GM06990 (cell line): ENCODE measurements at regions not wholly inside any gene's neighbourhood (a gene's known extent, or its start where the extent isn't known, plus 50 kb on each side); places are given as distances from the start of the nearest gene placed in this dataset.

Experiments used
- DNase-seq: peaks from one replicate; pipeline ENCODE4 v3.0.0-alpha.2; 2011; ENCODE audit not compliant: insufficient read length; ENCODE audit errors: extremely low read depth
- H3K27me3 ChIP-seq: replicated peaks from 2 replicates; pipeline ENCODE4 v1.6.0; 2011; ENCODE audit warnings: low read length; ENCODE audit not compliant: control insufficient read depth, insufficient read depth
- H3K36me3 ChIP-seq: 2 replicates; pipeline ENCODE4 v1.5.1; 2011; ENCODE audit warnings: low read length; ENCODE audit not compliant: control insufficient read depth, insufficient read depth
- H3K4me3 ChIP-seq: replicated peaks from 2 replicates; pipeline ENCODE4 v1.5.1; 2011; ENCODE audit warnings: low read depth, mild to moderate bottlenecking, control low read depth, low read length
- TF ChIP-seq, protein P1 (sequence below): IDR thresholded peaks from 2 replicates; pipeline ENCODE4 v1.5.1; 2011; ENCODE audit warnings: low read length, control low read depth, mild to moderate bottlenecking, inconsistent platforms; ENCODE audit not compliant: insufficient read depth, poor library complexity, severe bottlenecking

DNA sequence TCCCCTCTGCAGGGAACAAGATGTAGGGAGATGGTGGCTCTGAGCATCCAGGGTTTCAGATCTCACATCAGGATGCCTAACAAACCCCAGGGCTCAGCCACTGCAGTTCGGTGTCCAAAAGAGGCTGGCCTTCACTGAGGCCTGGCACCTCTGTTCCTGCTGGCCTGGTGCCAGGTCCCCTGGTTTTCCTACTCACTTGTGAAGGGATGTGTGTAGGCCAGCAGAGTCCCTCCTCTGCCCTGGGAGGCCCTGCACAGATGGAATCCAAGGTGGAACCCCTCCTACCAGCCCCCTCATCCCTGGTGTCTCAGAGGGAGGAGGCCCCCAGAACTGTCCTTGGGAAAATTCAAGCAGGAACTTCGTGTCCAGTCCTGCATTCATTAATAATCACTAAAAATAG lies 260.6 kb downstream of the CCSER2 start:
- TF ChIP-seq, protein P1, sequence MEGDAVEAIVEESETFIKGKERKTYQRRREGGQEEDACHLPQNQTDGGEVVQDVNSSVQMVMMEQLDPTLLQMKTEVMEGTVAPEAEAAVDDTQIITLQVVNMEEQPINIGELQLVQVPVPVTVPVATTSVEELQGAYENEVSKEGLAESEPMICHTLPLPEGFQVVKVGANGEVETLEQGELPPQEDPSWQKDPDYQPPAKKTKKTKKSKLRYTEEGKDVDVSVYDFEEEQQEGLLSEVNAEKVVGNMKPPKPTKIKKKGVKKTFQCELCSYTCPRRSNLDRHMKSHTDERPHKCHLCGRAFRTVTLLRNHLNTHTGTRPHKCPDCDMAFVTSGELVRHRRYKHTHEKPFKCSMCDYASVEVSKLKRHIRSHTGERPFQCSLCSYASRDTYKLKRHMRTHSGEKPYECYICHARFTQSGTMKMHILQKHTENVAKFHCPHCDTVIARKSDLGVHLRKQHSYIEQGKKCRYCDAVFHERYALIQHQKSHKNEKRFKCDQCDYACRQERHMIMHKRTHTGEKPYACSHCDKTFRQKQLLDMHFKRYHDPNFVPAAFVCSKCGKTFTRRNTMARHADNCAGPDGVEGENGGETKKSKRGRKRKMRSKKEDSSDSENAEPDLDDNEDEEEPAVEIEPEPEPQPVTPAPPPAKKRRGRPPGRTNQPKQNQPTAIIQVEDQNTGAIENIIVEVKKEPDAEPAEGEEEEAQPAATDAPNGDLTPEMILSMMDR, result no peak
- DNase-seq, result no peak
- H3K27me3 ChIP-seq, result peaks cover 3% of the 10 kb centered on the region
- no peaks in the 10 kb centered on the region for H3K36me3 ChIP-seq
- H3K4me3 ChIP-seq, result no peak overlapping the region

DNA sequence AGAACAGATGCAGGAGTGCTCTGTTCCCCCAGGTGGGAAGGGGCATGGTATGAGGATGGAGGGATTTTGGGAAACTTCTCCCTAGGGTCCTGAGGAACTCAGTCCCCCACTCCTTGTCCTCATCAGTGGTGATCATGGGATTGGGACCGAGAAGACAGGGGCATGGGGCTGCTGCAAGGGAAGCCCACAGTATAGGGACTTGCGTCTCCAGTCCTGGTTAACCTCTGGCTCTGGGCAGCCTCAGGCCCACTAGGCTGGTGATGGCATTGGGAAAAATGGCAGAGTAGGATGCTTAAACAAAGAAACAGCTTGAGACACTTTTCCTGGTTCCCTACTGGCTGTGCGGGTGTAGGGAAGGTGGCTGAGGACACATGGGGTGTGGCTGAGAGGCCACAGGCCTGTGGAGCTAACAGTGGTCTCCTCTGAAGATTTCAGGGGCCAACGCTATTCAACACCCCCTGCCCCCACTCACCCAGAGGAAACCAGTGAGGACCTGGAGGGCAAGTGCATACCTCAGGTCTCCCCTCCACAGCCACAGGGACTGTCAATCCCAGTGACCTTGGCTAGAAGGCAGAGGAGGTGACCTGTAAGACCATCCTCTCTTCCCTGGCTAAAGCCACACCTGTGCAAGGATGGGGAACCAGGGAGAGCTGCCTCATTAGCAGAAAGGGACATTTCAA lies 261.3 kb downstream of the CCSER2 start:
- TF ChIP-seq, protein P1, result no peak
- no peak overlapping the region for H3K4me3 ChIP-seq
- H3K36me3 ChIP-seq, result no peaks in the 10 kb centered on the region
- no peak for DNase-seq
- peaks cover 3% of the 10 kb centered on the region for H3K27me3 ChIP-seq

DNA sequence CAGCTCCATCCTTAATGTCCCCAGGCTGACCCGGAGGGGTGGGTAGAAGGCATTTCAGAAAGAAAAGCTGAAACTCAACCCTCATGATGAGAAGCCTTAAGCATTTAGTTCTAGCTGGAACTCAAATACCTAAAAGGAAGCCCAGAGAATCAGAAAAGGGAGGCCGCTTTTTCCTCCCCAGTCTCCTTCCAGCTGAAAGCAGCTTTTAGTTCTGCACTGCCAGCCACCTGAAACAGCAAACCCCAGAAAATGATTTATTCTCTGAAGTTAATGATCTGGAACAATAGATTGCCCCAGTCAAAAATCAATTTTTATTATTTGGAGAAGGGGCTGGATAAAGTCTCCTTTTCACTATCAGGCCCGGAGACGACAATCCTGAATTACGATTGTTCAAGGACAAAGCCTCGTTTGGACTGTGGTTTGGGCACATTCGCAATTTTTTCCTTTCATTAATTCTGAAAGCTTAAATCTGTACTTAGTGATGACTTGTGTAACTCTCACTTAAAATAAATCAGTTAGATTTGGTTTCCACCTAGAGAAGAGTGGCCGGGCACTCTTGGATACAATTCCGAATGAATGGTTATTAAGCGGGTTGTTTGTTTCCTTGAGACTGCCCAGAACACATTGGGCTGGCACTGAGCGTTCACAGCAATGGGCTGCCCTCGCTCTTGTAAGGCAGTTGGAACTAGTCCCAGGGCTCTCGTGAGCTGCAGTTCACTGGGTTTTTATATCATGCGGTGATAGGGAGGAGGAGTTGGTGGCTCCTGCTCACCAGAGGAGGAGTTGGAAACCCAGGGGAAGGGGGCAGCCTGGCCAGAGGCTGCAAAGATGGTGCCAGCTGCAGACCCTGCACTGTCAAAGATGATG lies 262.2 kb downstream of the CCSER2 start:
- no peak for DNase-seq
- no peaks in the 10 kb centered on the region for H3K36me3 ChIP-seq
- peaks cover 2% of the 10 kb centered on the region for H3K27me3 ChIP-seq
- no peak overlapping the region for H3K4me3 ChIP-seq
- TF ChIP-seq, protein P1, result no peak

DNA sequence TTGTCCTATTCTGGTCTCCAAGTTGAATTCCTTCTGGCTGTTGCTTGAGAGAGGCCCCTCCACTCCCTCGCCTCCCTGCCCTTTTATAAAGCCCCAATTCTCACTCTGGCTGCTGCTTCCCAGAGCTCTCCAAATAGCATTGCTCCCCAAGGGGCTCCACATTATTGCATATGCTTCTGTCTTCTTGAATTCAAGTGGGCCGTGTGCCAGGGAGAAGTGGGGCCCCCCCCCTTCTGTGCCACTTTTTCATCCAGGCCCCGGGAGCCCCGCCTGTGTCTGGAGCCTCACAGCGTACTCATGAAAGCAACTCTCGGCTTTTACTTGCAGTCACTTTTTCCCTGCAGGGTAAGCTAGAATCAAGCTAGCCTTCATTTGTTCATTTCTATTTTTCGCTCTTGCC lies 265.1 kb downstream of the CCSER2 start:
- no peak overlapping the region for H3K4me3 ChIP-seq
- no peaks in the 10 kb centered on the region for H3K36me3 ChIP-seq
- TF ChIP-seq, protein P1, result no peak
- peaks cover 2% of the 10 kb centered on the region for H3K27me3 ChIP-seq
- DNase-seq, result no peak

DNA sequence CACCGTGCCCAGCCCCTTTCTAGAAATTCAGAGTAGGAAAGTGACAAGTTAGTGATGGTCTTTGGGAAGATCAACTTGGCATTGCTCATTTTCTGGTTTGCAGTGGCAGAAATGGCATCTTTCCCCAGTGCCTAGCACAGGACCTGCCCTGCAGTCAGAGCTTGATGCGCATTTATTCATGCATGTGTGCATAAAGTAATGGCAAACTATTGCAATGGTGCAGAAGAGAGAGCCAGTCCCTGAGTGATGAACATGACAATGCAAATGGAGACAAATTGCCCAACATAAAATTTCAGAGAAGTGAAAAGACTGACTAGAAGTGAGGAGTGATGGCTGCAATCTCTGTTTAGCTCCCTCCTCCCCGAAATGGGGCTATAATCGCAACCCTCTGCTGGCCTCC lies 268.2 kb downstream of the CCSER2 start:
- Histone ChIP-seq H3K36me3 (no peaks in the 10 kb centered on the region), H3K4me3 (no peak overlapping the region), H3K27me3 (no peaks in the 10 kb centered on the region; the same call in 1 of the 2 replicates)
- no peak for DNase-seq
- TF ChIP-seq, protein P1, result no peak
